MM.1S (cell line): ENCODE measurements at regions not wholly inside any gene's neighbourhood (a gene's known extent, or its start where the extent isn't known, plus 50 kb on each side); places are given as distances from the start of the nearest gene placed in this dataset.
"Not testable (repeated sequence)": the region's sequence is repeated elsewhere in the genome, so short reads cannot be mapped to it uniquely, and the experiment has no call there.

Source experiments
- DNase-seq: peaks from one replicate; pipeline ENCODE4 v3.0.0-alpha.2; 2015
- H2AFZ ChIP-seq: fragments of 300-600 bp; sonication (generic); 2 replicates; pipeline ENCODE4 v1.6.0; 2016; ENCODE audit warnings: antibody characterized with exemption, low read length
- H3F3A ChIP-seq: fragments of 300-600 bp; sonication (generic); 2 replicates; pipeline ENCODE4 v1.6.1; 2016; ENCODE audit warnings: mild to moderate bottlenecking, antibody characterized with exemption, low read length, moderate library complexity, mixed read lengths; ENCODE audit not compliant: insufficient read depth
- H3K27ac ChIP-seq: fragments of 300-600 bp; sonication (generic); 2 replicates; pipeline ENCODE4 v1.5.1; 2016; ENCODE audit warnings: mild to moderate bottlenecking, low read length
- H3K27me3 ChIP-seq: fragments of 300-600 bp; sonication (generic); replicated peaks from 2 replicates; pipeline ENCODE4 v1.6.0; 2016; ENCODE audit warnings: low read length; ENCODE audit not compliant: insufficient read depth
- H3K36me3 ChIP-seq: fragments of 300-600 bp; sonication (generic); replicated peaks from 2 replicates; pipeline ENCODE4 v1.6.1; 2016; ENCODE audit warnings: mild to moderate bottlenecking, low read length, mixed read lengths; ENCODE audit not compliant: insufficient read depth
- H3K4me1 ChIP-seq: fragments of 300-600 bp; sonication (generic); 2 replicates; pipeline ENCODE4 v1.6.1; 2016; ENCODE audit warnings: low read length, mixed read lengths
- H3K4me2 ChIP-seq: fragments of 300-600 bp; sonication (generic); 2 replicates; pipeline ENCODE4 v1.6.0; 2016; ENCODE audit warnings: low read depth, low read length
- H3K4me3 ChIP-seq: fragments of 300-600 bp; sonication (generic); 2 replicates; pipeline ENCODE4 v1.5.1; 2016; ENCODE audit warnings: low read length, mixed read lengths
- H3K79me2 ChIP-seq: fragments of 300-600 bp; sonication (generic); 2 replicates; pipeline ENCODE4 v1.6.1; 2016; ENCODE audit warnings: mixed run types, low read length, mixed read lengths
- H3K9ac ChIP-seq: fragments of 300-600 bp; sonication (generic); 2 replicates; pipeline ENCODE4 v1.6.1; 2016; ENCODE audit warnings: low read length, mixed read lengths
- H3K9me2 ChIP-seq: fragments of 300-600 bp; sonication (generic); replicated peaks from 2 replicates; pipeline ENCODE4 v1.6.1; 2016; ENCODE audit warnings: mild to moderate bottlenecking, low read length, mixed read lengths; ENCODE audit not compliant: insufficient read depth
- H3K9me3 ChIP-seq: fragments of 300-600 bp; sonication (generic); replicated peaks from 2 replicates; pipeline ENCODE4 v1.6.1; 2016; ENCODE audit warnings: mild to moderate bottlenecking, low read length, mixed read lengths; ENCODE audit not compliant: insufficient read depth
- H4K20me1 ChIP-seq: fragments of 300-600 bp; sonication (generic); 2 replicates; pipeline ENCODE4 v1.6.1; 2016; ENCODE audit warnings: mild to moderate bottlenecking, low read length, moderate library complexity, mixed read lengths; ENCODE audit not compliant: insufficient read depth
- CTCF ChIP-seq: fragments of 300-600 bp; sonication (generic); IDR thresholded peaks from 2 replicates; pipeline ENCODE4 v1.5.1; 2016; ENCODE audit warnings: antibody characterized with exemption, low read length, mixed read lengths
- EZH2 ChIP-seq: fragments of 300-600 bp; sonication (generic); optimal IDR thresholded peaks from 2 replicates; pipeline ENCODE3; 2017; ENCODE audit warnings: low read depth, mild to moderate bottlenecking, antibody characterized with exemption, low read length, mixed read lengths
- EZH2phosphoT487 ChIP-seq: fragments of 300-600 bp; sonication (generic); IDR thresholded peaks from 2 replicates; pipeline ENCODE4 v1.6.1; 2018; ENCODE audit warnings: antibody characterized with exemption, low read length

GRCh38 chr22:25348391-25348790 is 129.0 kb downstream of the CRYBB2 start:
- no peaks in the 10 kb centered on the region for H3K27me3 ChIP-seq
- H3K36me3 ChIP-seq = no peaks in the 10 kb centered on the region

GRCh38 chr22:25348996-25349395 is 129.6 kb downstream of the CRYBB2 start:
- not testable (repeated sequence) for H3K27ac ChIP-seq, H3K36me3 ChIP-seq

More at GRCh38 chr22:25348391-25348790, 129.0 kb downstream of the CRYBB2 start:
- Histone ChIP-seq H3K27ac (no peak overlapping the region), H3K4me3 (no peak overlapping the region), H4K20me1 (no peaks in the 10 kb centered on the region), H3K4me1 (no peaks in the 10 kb centered on the region), H3K4me2 (no peak overlapping the region), H2AFZ (no peak overlapping the region), H3K79me2 (no peaks in the 10 kb centered on the region), H3K9ac (no peak overlapping the region), H3K9me2 (no peaks in the 10 kb centered on the region), H3F3A (no peaks in the 10 kb centered on the region), H3K9me3 (no peaks in the 10 kb centered on the region)
- TF ChIP-seq CTCF (no peak), EZH2phosphoT487 (no peak), EZH2 (no peak)
- DNase-seq = no peak

GRCh38 chr22:25350551-25350971 is 131.1 kb downstream of the CRYBB2 start:
- no peak for DNase-seq
- H3F3A ChIP-seq = no peaks in the 10 kb centered on the region
- H3K4me2 ChIP-seq = no peak overlapping the region
- no peaks in the 10 kb centered on the region for H3K79me2 ChIP-seq
- H2AFZ ChIP-seq = no peak overlapping the region
- TF ChIP-seq EZH2 = no peak
- TF ChIP-seq CTCF = no peak
- TF ChIP-seq EZH2phosphoT487 = no peak
- H3K27me3 ChIP-seq = no peaks in the 10 kb centered on the region
- H3K36me3 ChIP-seq = no peaks in the 10 kb centered on the region
- H4K20me1 ChIP-seq = no peaks in the 10 kb centered on the region
- H3K4me3 ChIP-seq = no peak overlapping the region
- H3K27ac ChIP-seq = no peak overlapping the region
- no peaks in the 10 kb centered on the region for H3K9me2 ChIP-seq
- no peak overlapping the region for H3K9ac ChIP-seq
- H3K4me1 ChIP-seq = no peaks in the 10 kb centered on the region
- H3K9me3 ChIP-seq = no peaks in the 10 kb centered on the region

More at GRCh38 chr22:25348996-25349395, 129.6 kb downstream of the CRYBB2 start:
- not testable (repeated sequence) for H3K4me3 ChIP-seq, H2AFZ ChIP-seq, H3K79me2 ChIP-seq, H3K9me2 ChIP-seq, H3K9me3 ChIP-seq, H3K4me2 ChIP-seq, H3K9ac ChIP-seq, H3F3A ChIP-seq, H3K27me3 ChIP-seq, DNase-seq, H4K20me1 ChIP-seq, H3K4me1 ChIP-seq

GRCh38 chr22:25351631-25352293 is 132.3 kb downstream of the CRYBB2 start:
- no peaks in the 10 kb centered on the region for H4K20me1 ChIP-seq
- DNase-seq = no peak
- no peaks in the 10 kb centered on the region for H3K36me3 ChIP-seq

More at GRCh38 chr22:25351631-25352293, 132.3 kb downstream of the CRYBB2 start:
- Histone ChIP-seq H3K9ac (no peak overlapping the region), H3K9me3 (no peaks in the 10 kb centered on the region), H3K9me2 (no peaks in the 10 kb centered on the region), H3K4me2 (no peak overlapping the region), H3K27ac (no peak overlapping the region), H3K4me1 (no peaks in the 10 kb centered on the region), H3K27me3 (no peaks in the 10 kb centered on the region), H2AFZ (no peak overlapping the region), H3K4me3 (no peak overlapping the region), H3F3A (no peaks in the 10 kb centered on the region), H3K79me2 (no peaks in the 10 kb centered on the region)
- TF ChIP-seq CTCF (no peak), EZH2 (no peak), EZH2phosphoT487 (no peak)
